ENCODE measurements at regions not wholly inside any gene's neighbourhood (a gene's known extent, or its start where the extent isn't known, plus 50 kb on each side); places are given as distances from the start of the nearest gene placed in this dataset.

- H3K4me3 ChIP-seq (ENCODE audit: low read length) = no peak overlapping the region
- TF ChIP-seq CTCF (conservative IDR thresholded peaks at IDR 0.05; ENCODE audit: low read depth, low read length) = no peak
- DNase-seq (ENCODE audit: low read depth) = no peak
Measured at GRCh38 chr18:31227497-31228229, 65.0 kb upstream of the DSC1 start.

- DNase-seq (ENCODE audit: low read depth) = no peak
- TF ChIP-seq CTCF (conservative IDR thresholded peaks at IDR 0.05; ENCODE audit: low read depth, low read length) = no peak
- no peak overlapping the region for H3K4me3 ChIP-seq (ENCODE audit: low read length)
Measured at GRCh38 chr18:31229829-31230228, 67.2 kb upstream of the DSC1 start.

GRCh38 chr18:31230495-31230894 is 67.8 kb upstream of the DSC1 start:
- DNase-seq (ENCODE audit: low read depth) = no peak
- TF ChIP-seq CTCF (conservative IDR thresholded peaks at IDR 0.05; ENCODE audit: low read depth, low read length) = no peak

GRCh38 chr18:31232013-31232412 is 69.4 kb upstream of the DSC1 start:
- H3K4me3 ChIP-seq (ENCODE audit: low read length) = no peak overlapping the region
- no peak for TF ChIP-seq CTCF (conservative IDR thresholded peaks at IDR 0.05; ENCODE audit: low read depth, low read length)
- no peak for DNase-seq (ENCODE audit: low read depth)

More at GRCh38 chr18:31230495-31230894, 67.8 kb upstream of the DSC1 start:
- H3K4me3 ChIP-seq (ENCODE audit: low read length) = no peak overlapping the region

GRCh38 chr18:31232775-31233424 is 70.2 kb upstream of the DSC1 start:
- DNase-seq (ENCODE audit: low read depth) = no peak
- no peak for TF ChIP-seq CTCF (conservative IDR thresholded peaks at IDR 0.05; ENCODE audit: low read depth, low read length)
- H3K4me3 ChIP-seq (ENCODE audit: low read length) = no peak overlapping the region

GRCh38 chr18:31233621-31234275 is 71.1 kb upstream of the DSC1 start:
- no peak for TF ChIP-seq CTCF (conservative IDR thresholded peaks at IDR 0.05; ENCODE audit: low read depth, low read length)
- H3K4me3 ChIP-seq (ENCODE audit: low read length) = no peak overlapping the region
- no peak for DNase-seq (ENCODE audit: low read depth)

Measured in retinal pigment epithelial cell (primary cell).